ENCODE measurements at regions not wholly inside any gene's neighbourhood (a gene's known extent, or its start where the extent isn't known, plus 50 kb on each side); places are given as distances from the start of the nearest gene placed in this dataset.

DNA sequence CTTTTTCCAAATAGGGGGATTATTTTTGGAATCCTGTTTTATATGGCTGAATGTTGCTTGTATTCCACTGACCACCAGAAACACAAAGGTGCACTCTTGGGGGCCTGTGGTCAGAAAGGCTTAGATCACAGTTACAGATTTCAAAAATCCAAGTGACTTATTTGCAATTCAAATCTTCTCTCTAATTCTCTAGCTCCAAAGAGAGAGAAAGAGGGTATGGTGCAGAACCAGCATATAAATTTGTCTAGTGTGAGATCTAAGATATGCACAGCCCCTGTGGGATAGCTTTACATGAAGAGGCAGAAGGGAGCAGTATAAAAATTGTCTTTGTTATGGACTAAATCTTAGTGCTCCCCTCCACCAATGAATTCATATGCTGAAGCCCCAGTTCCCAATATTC lies 1121.7 kb upstream of the CELF2 start:
- TF ChIP-seq PPARA (CRISPR knock-in tag; IDR thresholded peaks at IDR 0.05; ENCODE audit: borderline replicate concordance) (no peak), ESRRG (CRISPR knock-in tag; IDR thresholded peaks at IDR 0.05) (no peak), TSHZ2 (CRISPR knock-in tag; IDR thresholded peaks at IDR 0.05) (no peak)
- TF ChIP-seq, protein P1, sequence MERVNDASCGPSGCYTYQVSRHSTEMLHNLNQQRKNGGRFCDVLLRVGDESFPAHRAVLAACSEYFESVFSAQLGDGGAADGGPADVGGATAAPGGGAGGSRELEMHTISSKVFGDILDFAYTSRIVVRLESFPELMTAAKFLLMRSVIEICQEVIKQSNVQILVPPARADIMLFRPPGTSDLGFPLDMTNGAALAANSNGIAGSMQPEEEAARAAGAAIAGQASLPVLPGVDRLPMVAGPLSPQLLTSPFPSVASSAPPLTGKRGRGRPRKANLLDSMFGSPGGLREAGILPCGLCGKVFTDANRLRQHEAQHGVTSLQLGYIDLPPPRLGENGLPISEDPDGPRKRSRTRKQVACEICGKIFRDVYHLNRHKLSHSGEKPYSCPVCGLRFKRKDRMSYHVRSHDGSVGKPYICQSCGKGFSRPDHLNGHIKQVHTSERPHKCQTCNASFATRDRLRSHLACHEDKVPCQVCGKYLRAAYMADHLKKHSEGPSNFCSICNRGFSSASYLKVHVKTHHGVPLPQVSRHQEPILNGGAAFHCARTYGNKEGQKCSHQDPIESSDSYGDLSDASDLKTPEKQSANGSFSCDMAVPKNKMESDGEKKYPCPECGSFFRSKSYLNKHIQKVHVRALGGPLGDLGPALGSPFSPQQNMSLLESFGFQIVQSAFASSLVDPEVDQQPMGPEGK (CRISPR knock-in tag; IDR thresholded peaks at IDR 0.05; ENCODE audit: borderline replicate concordance): no peak
